Renal cortex interstitium (tissue), 11 donors: ENCODE measurements at regions not wholly inside any gene's neighbourhood (a gene's known extent, or its start where the extent isn't known, plus 50 kb on each side); places are given as distances from the start of the nearest gene placed in this dataset.
"Not testable (repeated sequence)": the region's sequence is repeated elsewhere in the genome, so short reads cannot be mapped to it uniquely, and the experiment has no call there.

ENCODE experiments used
- DNase-seq, 11 donors: peaks; one replicate each; pipeline ENCODE4 v3.0.0-alpha.2; 2013; ENCODE audit warnings: low read depth in 9 of 11, low spot score in 4 of 11; ENCODE audit errors: extremely low read depth in 1 of 11

GRCh38 chr5:122515210-122515609 is 203.2 kb downstream of the SNCAIP start:
- DNase-seq: not testable (repeated sequence)

GRCh38 chr5:122515709-122516431 is 203.8 kb downstream of the SNCAIP start:
- DNase-seq: peak; percentile 54 to 78 (median 64)

- no peak for DNase-seq
Measured at GRCh38 chr5:122516432-122516743, 204.4 kb downstream of the SNCAIP start.

GRCh38 chr5:122517091-122517490 is 205.1 kb downstream of the SNCAIP start:
- no peak for DNase-seq

- DNase-seq: no peak
Measured at GRCh38 chr5:122523776-122524175, 211.7 kb downstream of the SNCAIP start.

- DNase-seq: no peak
Measured at GRCh38 chr5:122527547-122527946, 215.5 kb downstream of the SNCAIP start.

GRCh38 chr5:122532035-122532434 is 220.0 kb downstream of the SNCAIP start:
- peak in 1 of 11 donors; percentile 3 for DNase-seq

GRCh38 chr5:122533825-122534224 is 221.8 kb downstream of the SNCAIP start:
- DNase-seq: no peak

- DNase-seq: no peak
Measured at GRCh38 chr5:122534829-122535228, 222.8 kb downstream of the SNCAIP start.

- DNase-seq: no peak
Measured at GRCh38 chr5:122541388-122541787, 229.4 kb downstream of the SNCAIP start.

GRCh38 chr5:122545986-122546385 is 228.9 kb upstream of the SNX2 start:
- no peak for DNase-seq

GRCh38 chr5:122547219-122547618 is 227.7 kb upstream of the SNX2 start:
- no peak for DNase-seq

GRCh38 chr5:122547669-122548068 is 227.2 kb upstream of the SNX2 start:
- DNase-seq: no peak

GRCh38 chr5:122559676-122560075 is 215.2 kb upstream of the SNX2 start:
- no peak for DNase-seq

GRCh38 chr5:122561209-122561608 is 213.7 kb upstream of the SNX2 start:
- DNase-seq: no peak

- peak in 1 of 11 donors; percentile 16 for DNase-seq
Measured at GRCh38 chr5:122565331-122565730, 209.5 kb upstream of the SNX2 start.

GRCh38 chr5:122576256-122577016 is 198.4 kb upstream of the SNX2 start:
- no peak for DNase-seq

- no peak for DNase-seq
Measured at GRCh38 chr5:122581629-122582028, 193.3 kb upstream of the SNX2 start.

GRCh38 chr5:122584411-122585300 is 190.2 kb upstream of the SNX2 start:
- no peak for DNase-seq

GRCh38 chr5:122585371-122585770 is 189.5 kb upstream of the SNX2 start:
- DNase-seq: peak in 1 of 11 donors; percentile 9
